Fibroblast of the aortic adventitia (primary cell): ENCODE measurements at regions not wholly inside any gene's neighbourhood (a gene's known extent, or its start where the extent isn't known, plus 50 kb on each side); places are given as distances from the start of the nearest gene placed in this dataset.
"Not testable (repeated sequence)": the region's sequence is repeated elsewhere in the genome, so short reads cannot be mapped to it uniquely, and the experiment has no call there.

ENCODE experiments used
- DNase-seq: peaks from one replicate; pipeline ENCODE4 v3.0.0-alpha.2; 2010; ENCODE audit warnings: low read depth
- H3K4me3 ChIP-seq: 2 replicates; pipeline ENCODE4 v1.5.1; 2011; ENCODE audit warnings: low read depth, mild to moderate bottlenecking, control low read depth, low read length, moderate library complexity
- CTCF ChIP-seq: IDR thresholded peaks from 2 replicates; pipeline ENCODE4 v1.5.1; 2011; ENCODE audit warnings: mild to moderate bottlenecking, low read length, control low read depth, inconsistent platforms; ENCODE audit not compliant: insufficient read depth

GRCh38 chr4:138865765-138866164 is 149.8 kb upstream of the NOCT start:
- TF ChIP-seq CTCF, result no peak
- no peak for DNase-seq
- H3K4me3 ChIP-seq, result no peak overlapping the region

GRCh38 chr4:138864961-138865720 is 150.4 kb upstream of the NOCT start:
- TF ChIP-seq CTCF, result no peak
- no peak overlapping the region for H3K4me3 ChIP-seq
- DNase-seq, result no peak

DNA sequence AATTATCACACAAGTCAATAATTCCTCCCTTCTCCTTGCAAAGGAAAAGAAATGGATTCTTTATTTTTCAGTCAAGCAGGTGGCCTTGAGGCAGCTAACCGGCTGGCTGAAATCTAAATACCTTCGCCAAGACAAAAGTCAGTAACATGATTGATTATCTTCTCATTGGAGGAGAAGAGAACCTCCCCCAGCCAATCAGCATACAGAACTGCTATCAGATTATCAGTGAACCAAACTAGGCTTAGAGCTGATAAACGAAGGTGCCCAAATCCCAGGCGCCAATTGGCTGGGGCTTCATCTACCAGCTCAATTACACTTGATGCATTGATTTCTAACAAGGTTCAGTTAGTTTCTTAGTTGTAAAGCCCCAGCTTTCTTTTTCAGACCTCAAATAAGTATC is 152.4 kb upstream of the NOCT start:
- H3K4me3 ChIP-seq, result no peak overlapping the region
- no peak for DNase-seq

GRCh38 chr4:138861135-138861534 is 154.4 kb upstream of the NOCT start:
- TF ChIP-seq CTCF, result no peak
- DNase-seq, result no peak
- H3K4me3 ChIP-seq, result no peak overlapping the region

More for the DNA sequence above, 152.4 kb upstream of the NOCT start:
- TF ChIP-seq CTCF, result no peak

- H3K4me3 ChIP-seq, DNase-seq: not testable (repeated sequence)
Observed at GRCh38 chr4:138860357-138860756, 155.2 kb upstream of the NOCT start.

DNA sequence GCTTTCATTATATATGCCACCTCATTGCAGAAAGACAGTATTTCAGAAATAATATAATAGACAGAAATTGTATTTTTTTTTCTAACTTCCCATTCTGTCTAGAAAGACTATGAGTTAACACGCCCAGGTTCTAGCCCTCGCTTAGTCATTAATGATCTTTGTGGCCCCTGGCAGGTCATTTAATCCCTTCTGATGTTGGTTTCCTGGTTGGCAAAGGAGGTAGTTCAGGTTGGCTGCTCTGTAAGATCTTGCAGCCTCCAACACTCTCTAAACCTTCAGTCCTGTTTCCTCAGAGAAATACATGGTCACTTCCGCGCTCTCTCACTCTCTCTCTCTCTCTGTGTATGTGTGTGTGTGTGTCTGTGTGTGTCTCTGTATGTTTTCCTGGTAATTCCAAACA is 156.3 kb upstream of the NOCT start:
- no peak for TF ChIP-seq CTCF
- no peak overlapping the region for H3K4me3 ChIP-seq
- DNase-seq, result no peak

DNA sequence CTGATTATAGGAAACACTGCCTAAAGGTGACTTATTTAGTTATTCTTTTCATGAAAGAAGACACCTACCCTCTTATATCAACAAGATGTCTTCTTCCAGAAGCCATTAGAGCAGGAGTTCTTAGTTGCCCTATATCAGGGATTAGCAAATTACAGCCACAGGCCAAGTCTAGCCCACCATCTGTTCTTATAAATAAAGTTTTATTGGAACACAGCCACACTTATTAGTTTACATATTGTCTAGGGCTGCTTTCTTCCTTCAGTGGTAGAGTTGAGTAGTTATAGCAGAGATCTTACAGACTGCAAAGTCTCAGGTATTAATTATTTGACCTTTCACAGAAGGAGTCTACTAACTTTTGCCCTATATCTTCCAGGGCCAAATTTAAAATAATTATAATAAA is 157.2 kb upstream of the NOCT start:
- no peak for DNase-seq
- no peak overlapping the region for H3K4me3 ChIP-seq
- TF ChIP-seq CTCF, result no peak
